ENCODE measurements at regions not wholly inside any gene's neighbourhood (a gene's known extent, or its start where the extent isn't known, plus 50 kb on each side); places are given as distances from the start of the nearest gene placed in this dataset.
A peak's percentile ranks its signal among the peaks of the same experiment; 100 is the strongest.

- H3K14ac ChIP-seq (replicated peaks; ENCODE audit: low read depth, low read length) = no peak overlapping the region
- ChIA-PET CTCF (no interaction called here), POLR2A (ENCODE audit: unreplicated experiment) (no interaction called here)
- peaks cover 6% of the 10 kb centered on the region; the same call in 1 of the 2 replicates for H3K9me1 ChIP-seq (ENCODE audit: insufficient read depth, low read length)
- BruUV-seq (replicated peaks) = no TSS peak
- ATAC-seq (ENCODE audit: low read depth) = peak; percentile 55
- peak overlapping the region; percentile 49 for H3K4me2 ChIP-seq (ENCODE audit: low read depth, low read length)
- no peak overlapping the region for H3K18ac ChIP-seq (ENCODE audit: low read depth, low read length)
- no peak overlapping the region for H3K4ac ChIP-seq (ENCODE audit: low read depth, low read length)
- H2BK5ac ChIP-seq (ENCODE audit: low read depth, low read length, poor library complexity, severe bottlenecking) = no peak overlapping the region
- peak overlapping the region; percentile 79 for H2AK9ac ChIP-seq (replicated peaks; ENCODE audit: low read depth, low read length, poor library complexity)
- H4K5ac ChIP-seq (ENCODE audit: low read depth, low read length) = no peak overlapping the region; the same call in 1 of the 2 replicates
- no peak overlapping the region; the same call in 1 of the 2 replicates for H3K23ac ChIP-seq (ENCODE audit: low read depth, low read length)
- in situ Hi-C loops (cut with MboI; ENCODE audit: low sequenced_read_pairs) (no loop called here), dilution Hi-C loops (cut with HindIII; ENCODE audit: low sequenced_read_pairs, unreplicated experiment) (no loop called here), intact Hi-C loops (cut with micrococcal nuclease) (no loop called here)
- H3K56ac ChIP-seq (ENCODE audit: extremely low read depth, insufficient read depth, low read length) = 0 out of 2 replicates have a peak overlapping the region, but pooled peaks have one; percentile 0
- 16% methylated on average over 27 of the region's 60 CpGs; no CpG with 5 or more reads in 1 of the 2 experiments for WGBS, 2 experiments (ENCODE audit: extremely low coverage in 2 of 2, insufficient read length in 1 of 2)
- H2BK120ac ChIP-seq (ENCODE audit: low read depth, low read length) = no peak overlapping the region
- no peak overlapping the region for H3K27ac ChIP-seq (ENCODE audit: insufficient read depth, low read length)
- H4K20me1 ChIP-seq (ENCODE audit: insufficient read depth, low read length) = no peaks in the 10 kb centered on the region
- no peaks in the 10 kb centered on the region for H3K9me3 ChIP-seq (ENCODE audit: control insufficient read depth, insufficient read depth, low read length)
- no peak overlapping the region for H2BK20ac ChIP-seq (ENCODE audit: low read depth, low read length)
- no peak for TF ChIP-seq NFE2L2 (IDR thresholded peaks at IDR 0.05; ENCODE audit: low read depth, low read length)
- TF ChIP-seq RAD21 (IDR thresholded peaks at IDR 0.05; ENCODE audit: low read length) = no peak
- no peak for TF ChIP-seq MXI1 (IDR thresholded peaks at IDR 0.05; ENCODE audit: borderline replicate concordance, low read depth, low read length)
- TF ChIP-seq CHD1 (IDR thresholded peaks at IDR 0.05; ENCODE audit: low read depth, low read length) = no peak
- no peak for TF ChIP-seq SMC3 (IDR thresholded peaks at IDR 0.05; ENCODE audit: low read depth, low read length)
- no peak for TF ChIP-seq RFX5 (IDR thresholded peaks at IDR 0.05; ENCODE audit: low read depth, low read length)
- TF ChIP-seq MAZ (IDR thresholded peaks at IDR 0.05; ENCODE audit: borderline replicate concordance, low read depth, low read length) = no peak
- H3K4me3 ChIP-seq (ENCODE audit: insufficient read depth, low read depth, low read length) = peak overlapping the region; percentile 19; the same call in 1 of the 2 replicates
- DNase-seq = no peak
- H4K8ac ChIP-seq (ENCODE audit: low read depth in 2 of 2, low read length in 2 of 2) = peak overlapping the region in 1 of 2 experiments; percentile 65; a peak in 1 of 4 replicates
- no peaks in the 10 kb centered on the region for H3K36me3 ChIP-seq (ENCODE audit: control insufficient read depth, insufficient read depth, low read length)
- H3K9ac ChIP-seq (ENCODE audit: low read depth, low read length) = no peak overlapping the region
- H2AK5ac ChIP-seq (ENCODE audit: low read depth, low read length) = peak overlapping the region; percentile 45; the same call in 1 of the 2 replicates
- H2BK15ac ChIP-seq (ENCODE audit: low read depth, low read length) = no peak overlapping the region
- peaks cover 1% of the 10 kb centered on the region; the same call in 1 of the 2 replicates for H3K27me3 ChIP-seq (ENCODE audit: control insufficient read depth, insufficient read depth, low read length)
- no peaks in the 10 kb centered on the region for H3K79me1 ChIP-seq (ENCODE audit: low read depth in 1 of 2, low read length in 2 of 2)
- H2AFZ ChIP-seq (replicated peaks; ENCODE audit: low read length, poor library complexity) = peak overlapping the region; percentile 93
- no peak overlapping the region for H4K91ac ChIP-seq (ENCODE audit: insufficient read depth, low read depth, low read length)
- no peaks in the 10 kb centered on the region for H3K4me1 ChIP-seq (ENCODE audit: control insufficient read depth, insufficient read depth, low read length)
Observed at GRCh38 chr12:116508145-116509121, 50.7 kb upstream of the MAP1LC3B2 start.

Small RNAs in the stretch of these regions (microRNA-seq; reads per million reads assigned to microRNA genes)
- gene MIR4472-2 (ENCODE audit: insufficient read depth in 1 of 2, insufficient read length in 1 of 2, unreplicated experiment in 1 of 2) = 0 to 1.0 reads per million in 2 experiments

Small RNAs in the stretch of these regions (small RNA-seq; reads per million reads assigned to genes)
- 0 to 0.60 (median 0) reads per million in 5 experiments for gene MIR4472-2

Data from IMR-90 (cell line).